Duodenal mucosa (tissue), 2 donors: ENCODE measurements at regions not wholly inside any gene's neighbourhood (a gene's known extent, or its start where the extent isn't known, plus 50 kb on each side); places are given as distances from the start of the nearest gene placed in this dataset.
"Not testable (repeated sequence)": the region's sequence is repeated elsewhere in the genome, so short reads cannot be mapped to it uniquely, and the experiment has no call there.

Experiments
- H3K27ac ChIP-seq: one replicate; pipeline ENCODE4 v1.7.0; 2013; ENCODE audit warnings: low read depth, low read length
- H3K27me3 ChIP-seq, 2 donors: one replicate each; pipeline ENCODE4 v1.7.0; 2013; ENCODE audit warnings: low read length in 2 of 2, control low read depth in 1 of 2; ENCODE audit not compliant: insufficient read depth in 2 of 2, control insufficient read depth in 1 of 2
- H3K36me3 ChIP-seq, 2 donors: one replicate each; pipeline ENCODE4 v1.7.0; 2013; ENCODE audit warnings: low read length in 2 of 2, control low read depth in 1 of 2; ENCODE audit not compliant: insufficient read depth in 2 of 2, control insufficient read depth in 1 of 2
- H3K4me1 ChIP-seq, 2 donors: one replicate each; pipeline ENCODE4 v1.7.0; 2013; ENCODE audit warnings: low read length in 2 of 2, control low read depth in 1 of 2; ENCODE audit not compliant: insufficient read depth in 2 of 2, control insufficient read depth in 1 of 2
- H3K4me3 ChIP-seq, 2 donors: one replicate each; pipeline ENCODE4 v1.7.0; 2013; ENCODE audit warnings: low read length in 2 of 2, low read depth in 1 of 2
- H3K9ac ChIP-seq, 2 donors: one replicate each; pipeline ENCODE4 v1.7.0; 2013; ENCODE audit warnings: low read length in 2 of 2, low read depth in 1 of 2
- H3K9me3 ChIP-seq, 2 donors: one replicate each; pipeline ENCODE4 v1.7.0; 2013; ENCODE audit warnings: low read length in 2 of 2, control low read depth in 1 of 2; ENCODE audit not compliant: control insufficient read depth in 1 of 2

- H3K27me3 ChIP-seq, H3K4me1 ChIP-seq, H3K9ac ChIP-seq, H3K9me3 ChIP-seq, H3K4me3 ChIP-seq, H3K27ac ChIP-seq, H3K36me3 ChIP-seq: not testable (repeated sequence)
Measured at GRCh38 chr16:88271776-88272175, 111.0 kb upstream of the ZNF469 start.

- H3K4me1 ChIP-seq, H3K36me3 ChIP-seq, H3K27me3 ChIP-seq, H3K27ac ChIP-seq, H3K4me3 ChIP-seq, H3K9ac ChIP-seq, H3K9me3 ChIP-seq: not testable (repeated sequence)
Measured at GRCh38 chr16:88272437-88272836, 110.3 kb upstream of the ZNF469 start.

- not testable (repeated sequence) for H3K9ac ChIP-seq, H3K4me1 ChIP-seq, H3K9me3 ChIP-seq, H3K4me3 ChIP-seq, H3K36me3 ChIP-seq, H3K27ac ChIP-seq, H3K27me3 ChIP-seq
Measured at GRCh38 chr16:88274126-88274750, 108.5 kb upstream of the ZNF469 start.

- Histone ChIP-seq H3K4me3 (no peak overlapping the region), H3K4me1 (no peaks in the 10 kb centered on the region), H3K9me3 (peaks cover 4 to 11% of the 10 kb centered on the region in 2 donors), H3K9ac (no peak overlapping the region), H3K36me3 (no peaks in the 10 kb centered on the region), H3K27me3 (no peaks in the 10 kb centered on the region), H3K27ac (no peak overlapping the region)
Measured at GRCh38 chr16:88274847-88275246, 107.9 kb upstream of the ZNF469 start.

GRCh38 chr16:88275336-88276122, 107.2 kb upstream of the ZNF469 start:
- not testable (repeated sequence) for H3K27ac ChIP-seq, H3K4me1 ChIP-seq, H3K27me3 ChIP-seq, H3K4me3 ChIP-seq, H3K36me3 ChIP-seq, H3K9ac ChIP-seq
- H3K9me3 ChIP-seq: peaks cover 11 to 16% of the 10 kb centered on the region in 2 donors

GRCh38 chr16:88276123-88276588, 106.6 kb upstream of the ZNF469 start:
- not testable (repeated sequence) for H3K4me1 ChIP-seq, H3K9ac ChIP-seq, H3K27me3 ChIP-seq, H3K27ac ChIP-seq, H3K36me3 ChIP-seq, H3K4me3 ChIP-seq
- peaks cover 15 to 18% of the 10 kb centered on the region in 2 donors for H3K9me3 ChIP-seq

- Histone ChIP-seq H3K9me3 (peaks cover 16 to 18% of the 10 kb centered on the region in 2 donors), H3K4me1 (no peaks in the 10 kb centered on the region), H3K4me3 (no peak overlapping the region), H3K27me3 (no peaks in the 10 kb centered on the region), H3K27ac (no peak overlapping the region), H3K36me3 (no peaks in the 10 kb centered on the region), H3K9ac (no peak overlapping the region)
Measured at GRCh38 chr16:88276591-88276990, 106.2 kb upstream of the ZNF469 start.

- H3K4me1 ChIP-seq: peaks cover 11 to 13% of the 10 kb centered on the region in 2 donors
- no peak overlapping the region for H3K4me3 ChIP-seq
- H3K27ac ChIP-seq: no peak overlapping the region
Measured at GRCh38 chr16:88279998-88280397, 102.8 kb upstream of the ZNF469 start.

GRCh38 chr16:88281858-88282563, 100.7 kb upstream of the ZNF469 start:
- H3K9ac ChIP-seq: no peak overlapping the region
- H3K27me3 ChIP-seq: no peaks in the 10 kb centered on the region
- H3K4me1 ChIP-seq: peaks cover 11 to 13% of the 10 kb centered on the region in 2 donors
- peaks cover 21 to 27% of the 10 kb centered on the region in 2 donors for H3K9me3 ChIP-seq
- H3K4me3 ChIP-seq: peak overlapping the region in 1 of 2 donors; percentile 28
- H3K27ac ChIP-seq: no peak overlapping the region
- no peaks in the 10 kb centered on the region for H3K36me3 ChIP-seq

More at GRCh38 chr16:88279998-88280397, 102.8 kb upstream of the ZNF469 start:
- Histone ChIP-seq H3K9me3 (peaks cover 16 to 18% of the 10 kb centered on the region in 2 donors), H3K27me3 (no peaks in the 10 kb centered on the region), H3K36me3 (no peaks in the 10 kb centered on the region), H3K9ac (no peak overlapping the region)
